ENCODE measurements at regions not wholly inside any gene's neighbourhood (a gene's known extent, or its start where the extent isn't known, plus 50 kb on each side); places are given as distances from the start of the nearest gene placed in this dataset.
"Not testable (repeated sequence)": the region's sequence is repeated elsewhere in the genome, so short reads cannot be mapped to it uniquely, and the experiment has no call there.

- no peak for DNase-seq (ENCODE audit: low spot score)
Observed at GRCh38 chr10:27388761-27389399, 115.2 kb upstream of the RAB18 start.

- DNase-seq (ENCODE audit: low spot score) = no peak
Observed at GRCh38 chr10:27383595-27384542, 120.2 kb upstream of the RAB18 start.

GRCh38 chr10:27382176-27382575 lies 121.9 kb upstream of the RAB18 start:
- DNase-seq (ENCODE audit: low spot score) = no peak

- no peak for DNase-seq (ENCODE audit: low spot score)
Observed at GRCh38 chr10:27380929-27381358, 123.2 kb upstream of the RAB18 start.

GRCh38 chr10:27379041-27379440 lies 125.1 kb upstream of the RAB18 start:
- DNase-seq (ENCODE audit: low spot score) = not testable (repeated sequence)

- no peak for DNase-seq (ENCODE audit: low spot score)
Observed at GRCh38 chr10:27373566-27374160, 130.4 kb upstream of the RAB18 start.

GRCh38 chr10:27372095-27372494 lies 131.5 kb upstream of the ACBD5 start:
- no peak for DNase-seq (ENCODE audit: low spot score)

GRCh38 chr10:27371375-27371774 lies 130.8 kb upstream of the ACBD5 start:
- DNase-seq (ENCODE audit: low spot score) = not testable (repeated sequence)

- DNase-seq (ENCODE audit: low spot score) = peak; percentile 5
Observed at GRCh38 chr10:27369880-27370279, 129.3 kb upstream of the ACBD5 start.

- no peak for DNase-seq (ENCODE audit: low spot score)
Observed at GRCh38 chr10:27368706-27369105, 128.1 kb upstream of the ACBD5 start.

GRCh38 chr10:27366769-27367168 lies 126.2 kb upstream of the ACBD5 start:
- no peak for DNase-seq (ENCODE audit: low spot score)

GRCh38 chr10:27364028-27364427 lies 123.4 kb upstream of the ACBD5 start:
- DNase-seq (ENCODE audit: low spot score) = no peak

- peak; percentile 80 for DNase-seq (ENCODE audit: low spot score)
Observed at GRCh38 chr10:27360581-27361172, 120.1 kb upstream of the ACBD5 start.

- no peak for DNase-seq (ENCODE audit: low spot score)
Observed at GRCh38 chr10:27359792-27360355, 119.3 kb upstream of the ACBD5 start.

- DNase-seq (ENCODE audit: low spot score) = no peak
Observed at GRCh38 chr10:27356738-27357137, 116.1 kb upstream of the ACBD5 start.

GRCh38 chr10:27355918-27356573 lies 115.4 kb upstream of the ACBD5 start:
- no peak for DNase-seq (ENCODE audit: low spot score)

- not testable (repeated sequence) for DNase-seq (ENCODE audit: low spot score)
Observed at GRCh38 chr10:27354643-27355270, 114.2 kb upstream of the ACBD5 start.

GRCh38 chr10:27354100-27354499 lies 113.5 kb upstream of the ACBD5 start:
- DNase-seq (ENCODE audit: low spot score) = not testable (repeated sequence)

- DNase-seq (ENCODE audit: low spot score) = no peak
Observed at GRCh38 chr10:27349987-27350386, 109.4 kb upstream of the ACBD5 start.

- DNase-seq (ENCODE audit: low spot score) = not testable (repeated sequence)
Observed at GRCh38 chr10:27347827-27348207, 107.2 kb upstream of the ACBD5 start.

GRCh38 chr10:27345455-27345920 lies 104.9 kb upstream of the ACBD5 start:
- no peak for DNase-seq (ENCODE audit: low spot score)

Data from hematopoietic multipotent progenitor cell treated with erythropoietin and hydrocortisone succinate and interleukin-3 and kit ligand, for 15 days (in vitro differentiated cells).